SK-N-MC (cell line): ENCODE measurements at regions not wholly inside any gene's neighbourhood (a gene's known extent, or its start where the extent isn't known, plus 50 kb on each side); places are given as distances from the start of the nearest gene placed in this dataset.

Source experiments
- EZH2 ChIP-seq: fragments of 200-600 bp; sonication (generic); IDR thresholded peaks from one replicate; pipeline ENCODE4 v1.6.1; 2017; ENCODE audit warnings: antibody characterized with exemption
- POLR2AphosphoS5 ChIP-seq: IDR thresholded peaks from 2 replicates; pipeline ENCODE4 v1.6.1; 2012; ENCODE audit warnings: mild to moderate bottlenecking, low read depth, low read length, borderline replicate concordance

- TF ChIP-seq POLR2AphosphoS5: no peak
- TF ChIP-seq EZH2: no peak
Observed at GRCh38 chr5:141769671-141770070, 87.6 kb upstream of the ARAP3 start.
